Caco-2 (cell line): ENCODE measurements at regions not wholly inside any gene's neighbourhood (a gene's known extent, or its start where the extent isn't known, plus 50 kb on each side); places are given as distances from the start of the nearest gene placed in this dataset.
"Not testable (repeated sequence)": the region's sequence is repeated elsewhere in the genome, so short reads cannot be mapped to it uniquely, and the experiment has no call there.

Experiments
- BruUV-seq: library from RNA; stranded (reverse); fragments of 400-500 nt; replicated peaks from 2 replicates; lab custom pipeline; 2021; lab: Mats Ljungman, UMichigan
- CTCF ChIA-PET: fragments of 300-600 bp; sonication (Branson Sonifier 250); formaldehyde crosslinking; loops from one replicate; lab custom pipeline; 2022; ENCODE audit warnings: antibody characterized with exemption; lab: Charles Lee
- POLR2A ChIA-PET: fragments of 300-600 bp; sonication (Branson Sonifier 250); formaldehyde crosslinking; loops from one replicate; lab custom pipeline; 2022; ENCODE audit warnings: antibody characterized with exemption; lab: Charles Lee
- DNase-seq, 2 experiments: peaks; one replicate each; pipeline versions ENCODE4 v3.0.0 to v3.0.0-alpha.2; 2020 to 2022
- H3K27me3 ChIP-seq: replicated peaks from 2 replicates; pipeline ENCODE4 v1.6.0; 2011; ENCODE audit warnings: low read length; ENCODE audit not compliant: control insufficient read depth, insufficient read depth
- H3K36me3 ChIP-seq: 2 replicates; pipeline ENCODE4 v1.5.1; 2011; ENCODE audit warnings: low read length; ENCODE audit not compliant: control insufficient read depth, insufficient read depth
- H3K4me1 ChIP-seq: fragments of 250-450 bp; sonication (Bioruptor Pico); 2 replicates; pipeline ENCODE4 v1.5.1; 2020; ENCODE audit warnings: mild to moderate bottlenecking
- H3K4me3 ChIP-seq: 2 replicates; pipeline ENCODE4 v1.5.1; 2011; ENCODE audit warnings: low read depth, mild to moderate bottlenecking, control low read depth, low read length
- H3K9me3 ChIP-seq: fragments of 250-450 bp; sonication (Bioruptor Pico); 2 replicates; pipeline ENCODE4 v1.5.1; 2020; ENCODE audit warnings: mild to moderate bottlenecking, moderate library complexity
- H3K27ac Mint-ChIP-seq: one replicate; pipeline ENCODE4 v1.8.0; 2022; ENCODE audit warnings: mixed read lengths; ENCODE audit not compliant: unreplicated experiment
- H3K27me3 Mint-ChIP-seq: one replicate; pipeline ENCODE4 v1.8.0; 2022; ENCODE audit warnings: mixed read lengths; ENCODE audit not compliant: insufficient read depth, unreplicated experiment
- H3K36me3 Mint-ChIP-seq: one replicate; pipeline ENCODE4 v1.8.0; 2022; ENCODE audit warnings: mild to moderate bottlenecking, mixed read lengths; ENCODE audit not compliant: insufficient read depth, unreplicated experiment
- H3K4me1 Mint-ChIP-seq: one replicate; pipeline ENCODE4 v1.8.0; 2022; ENCODE audit warnings: low read depth, mixed read lengths; ENCODE audit not compliant: unreplicated experiment
- H3K4me3 Mint-ChIP-seq: one replicate; pipeline ENCODE4 v1.8.0; 2022; ENCODE audit warnings: mild to moderate bottlenecking, moderate library complexity, mixed read lengths; ENCODE audit not compliant: unreplicated experiment
- H3K9me3 Mint-ChIP-seq: one replicate; pipeline ENCODE4 v1.8.0; 2022; ENCODE audit warnings: mixed read lengths; ENCODE audit not compliant: unreplicated experiment
- CTCF ChIP-seq, 2 experiments: fragments of 200-600 bp in 1 of 2; IDR thresholded peaks; 1 replicate in 1 of 2; 2 replicates in 1 of 2; pipeline versions ENCODE4 v1.5.1 to v1.8.0; 2011 to 2022; ENCODE audit warnings: antibody characterized with exemption in 1 of 2, control low read depth in 1 of 2, inconsistent platforms in 1 of 2, low read depth in 1 of 2, low read length in 1 of 2, mild to moderate bottlenecking in 1 of 2, moderate library complexity in 1 of 2; ENCODE audit not compliant: insufficient read depth in 1 of 2, severe bottlenecking in 1 of 2, unreplicated experiment in 1 of 2
- intact Hi-C: fragments of 100-400 bp; cut with micrococcal nuclease; formaldehyde crosslinking; loops from one replicate; pipeline ENCODE4 v1.10.0; 2022; ENCODE audit not compliant: unreplicated experiment

- Histone ChIP-seq H3K27me3 (no peaks in the 10 kb centered on the region), H3K4me1 (no peaks in the 10 kb centered on the region), H3K4me3 (no peak overlapping the region), H3K9me3 (no peaks in the 10 kb centered on the region), H3K36me3 (no peaks in the 10 kb centered on the region)
- no peaks in the 10 kb centered on the region for H3K36me3 Mint-ChIP-seq
- H3K27ac Mint-ChIP-seq: no peak overlapping the region
- DNase-seq: no peak
- no peaks in the 10 kb centered on the region for H3K4me1 Mint-ChIP-seq
- no peaks in the 10 kb centered on the region for H3K9me3 Mint-ChIP-seq
- no peak overlapping the region for H3K4me3 Mint-ChIP-seq
- ChIA-PET CTCF (no interaction called here), POLR2A (no interaction called here)
- peaks cover 4% of the 10 kb centered on the region for H3K27me3 Mint-ChIP-seq
- TF ChIP-seq CTCF (IDR thresholded peaks at IDR 0.05; ENCODE audit: insufficient read depth in 1 of 2, low read depth in 1 of 2, low read length in 1 of 2, severe bottlenecking in 1 of 2, unreplicated experiment in 1 of 2): no peak
- intact Hi-C loops: no loop called here
- no TSS peak for BruUV-seq
Observed at GRCh38 chr18:4705894-4706293, 250.8 kb upstream of the DLGAP1 start.

GRCh38 chr18:4704781-4705180, 249.7 kb upstream of the DLGAP1 start:
- CTCF ChIA-PET: no interaction called here
- H3K36me3 Mint-ChIP-seq: no peaks in the 10 kb centered on the region
- H3K27me3 Mint-ChIP-seq: peaks cover 4% of the 10 kb centered on the region
- no peak for DNase-seq
- Histone ChIP-seq H3K4me1 (no peaks in the 10 kb centered on the region), H3K27me3 (no peaks in the 10 kb centered on the region), H3K4me3 (no peak overlapping the region), H3K36me3 (no peaks in the 10 kb centered on the region), H3K9me3 (no peaks in the 10 kb centered on the region)
- no peaks in the 10 kb centered on the region for H3K9me3 Mint-ChIP-seq
- POLR2A ChIA-PET: no interaction called here
- TF ChIP-seq CTCF (IDR thresholded peaks at IDR 0.05; ENCODE audit: insufficient read depth in 1 of 2, low read depth in 1 of 2, low read length in 1 of 2, severe bottlenecking in 1 of 2, unreplicated experiment in 1 of 2): no peak
- intact Hi-C loops: no loop called here
- no peak overlapping the region for H3K27ac Mint-ChIP-seq
- no peaks in the 10 kb centered on the region for H3K4me1 Mint-ChIP-seq
- no peak overlapping the region for H3K4me3 Mint-ChIP-seq
- BruUV-seq: no TSS peak

- H3K27me3 Mint-ChIP-seq: no peaks in the 10 kb centered on the region
- BruUV-seq: no TSS peak
- Histone ChIP-seq H3K27me3 (no peaks in the 10 kb centered on the region), H3K9me3 (no peaks in the 10 kb centered on the region), H3K4me3 (no peak overlapping the region), H3K4me1 (no peaks in the 10 kb centered on the region), H3K36me3 (no peaks in the 10 kb centered on the region)
- no peak overlapping the region for H3K4me3 Mint-ChIP-seq
- POLR2A ChIA-PET: no interaction called here
- TF ChIP-seq CTCF (IDR thresholded peaks at IDR 0.05; ENCODE audit: insufficient read depth in 1 of 2, low read depth in 1 of 2, low read length in 1 of 2, severe bottlenecking in 1 of 2, unreplicated experiment in 1 of 2): no peak
- intact Hi-C loops: no loop called here
- CTCF ChIA-PET: no interaction called here
- peaks cover 9% of the 10 kb centered on the region for H3K9me3 Mint-ChIP-seq
- no peaks in the 10 kb centered on the region for H3K36me3 Mint-ChIP-seq
- no peak overlapping the region for H3K27ac Mint-ChIP-seq
- H3K4me1 Mint-ChIP-seq: no peaks in the 10 kb centered on the region
- no peak for DNase-seq
Observed at GRCh38 chr18:4691836-4692235, 236.7 kb upstream of the DLGAP1 start.

- H3K9me3 ChIP-seq, POLR2A ChIA-PET: not testable (repeated sequence)
Observed at GRCh38 chr18:4678685-4679084, 223.6 kb upstream of the DLGAP1 start.

More at GRCh38 chr18:4678685-4679084, 223.6 kb upstream of the DLGAP1 start:
- H3K4me1 ChIP-seq, H3K27me3 Mint-ChIP-seq, H3K4me3 Mint-ChIP-seq, H3K4me1 Mint-ChIP-seq, H3K36me3 ChIP-seq, H3K36me3 Mint-ChIP-seq, DNase-seq, H3K27ac Mint-ChIP-seq, CTCF ChIA-PET, H3K4me3 ChIP-seq, H3K27me3 ChIP-seq, H3K9me3 Mint-ChIP-seq, BruUV-seq: not testable (repeated sequence)
- intact Hi-C loops: loop anchor here (10.0 kb wide), 1 partner anchor 64 kb away; no protein-coding TSS in a partner anchor
